HEK293 (cell line): ENCODE measurements at regions not wholly inside any gene's neighbourhood (a gene's known extent, or its start where the extent isn't known, plus 50 kb on each side); places are given as distances from the start of the nearest gene placed in this dataset.

Experiments used
- CTCF ChIA-PET: fragments of 350-600 bp; formaldehyde crosslinking; extraction: SDS; loops from one replicate; lab custom pipeline; 2021; ENCODE audit warnings: antibody characterized with exemption; lab: Yijun Ruan, JAX
- POLR2A ChIA-PET: fragments of 300-600 bp; formaldehyde crosslinking; extraction: SDS; loops from one replicate; lab custom pipeline; 2020; ENCODE audit warnings: antibody characterized with exemption, inconsistent platforms; lab: Yijun Ruan, JAX
- H3K27ac ChIP-seq: fragments of 200-500 bp; sonication (Bioruptor generic); 2 replicates; pipeline ENCODE4 v1.5.1; 2014; ENCODE audit warnings: low read depth, low read length, control low read depth, inconsistent platforms; ENCODE audit errors: extremely low read depth
- H3K36me3 ChIP-seq, 2 experiments: fragments of 200-500 bp in 1 of 2; sonication (Bioruptor generic) in 1 of 2; 1 replicate in 1 of 2; 2 replicates in 1 of 2; pipeline ENCODE4 v1.5.1; 2014 to 2017; ENCODE audit warnings: inconsistent platforms in 2 of 2, low read length in 2 of 2; ENCODE audit not compliant: control insufficient read depth in 2 of 2, insufficient read depth in 1 of 2
- H3K4me1 ChIP-seq: fragments of 200-500 bp; sonication (Bioruptor generic); 2 replicates; pipeline ENCODE4 v1.5.1; 2014; ENCODE audit warnings: mild to moderate bottlenecking, low read length, inconsistent platforms; ENCODE audit not compliant: control insufficient read depth, insufficient read depth
- H3K4me3 ChIP-seq: 2 replicates; pipeline ENCODE4 v1.5.1; 2011; ENCODE audit warnings: low read depth, mild to moderate bottlenecking, control low read depth, low read length, moderate library complexity
- H3K9me3 ChIP-seq: fragments of 200-500 bp; sonication (Bioruptor generic); 2 replicates; pipeline ENCODE4 v1.5.1; 2014; ENCODE audit warnings: low read depth, low read length, inconsistent platforms; ENCODE audit not compliant: control insufficient read depth, insufficient read depth
- BCL6B ChIP-seq: fragments of 450-650 bp; formaldehyde crosslinking; IDR thresholded peaks from 2 replicates; pipeline ENCODE4 v1.5.1; 2017; ENCODE audit warnings: missing biosample characterization, missing genetic modification characterization
- GLI4 ChIP-seq: fragments of 450-650 bp; formaldehyde crosslinking; IDR thresholded peaks from 2 replicates; pipeline ENCODE4 v1.5.1; 2016; ENCODE audit warnings: missing biosample characterization, missing genetic modification characterization
- GLIS2 ChIP-seq: fragments of 450-650 bp; formaldehyde crosslinking; IDR thresholded peaks from 2 replicates; pipeline ENCODE4 v1.5.1; 2016; ENCODE audit warnings: missing biosample characterization, missing genetic modification characterization
- KLF8 ChIP-seq: fragments of 450-650 bp; formaldehyde crosslinking; IDR thresholded peaks from 2 replicates; pipeline ENCODE4 v1.5.1; 2016; ENCODE audit warnings: missing biosample characterization, missing genetic modification characterization
- MEIS1 ChIP-seq: sonication (generic); formaldehyde crosslinking; IDR thresholded peaks from 2 replicates; pipeline ENCODE4 v1.8.1; 2022; ENCODE audit warnings: missing genetic modification reagents, mild to moderate bottlenecking, borderline replicate concordance
- PRDM10 ChIP-seq: fragments of 450-650 bp; formaldehyde crosslinking; IDR thresholded peaks from 2 replicates; pipeline ENCODE4 v1.5.1; 2016; ENCODE audit warnings: missing biosample characterization, missing genetic modification characterization
- SP7 ChIP-seq: fragments of 450-650 bp; formaldehyde crosslinking; IDR thresholded peaks from 2 replicates; pipeline ENCODE4 v1.5.1; 2016; ENCODE audit warnings: missing biosample characterization, missing genetic modification characterization
- ZBTB20 ChIP-seq: fragments of 450-650 bp; formaldehyde crosslinking; IDR thresholded peaks from 2 replicates; pipeline ENCODE4 v1.5.1; 2016; ENCODE audit warnings: missing biosample characterization, missing genetic modification characterization
- ZNF112 ChIP-seq: fragments of 450-650 bp; formaldehyde crosslinking; IDR thresholded peaks from 2 replicates; pipeline ENCODE4 v1.5.0; 2017; ENCODE audit warnings: missing biosample characterization, missing genetic modification characterization
- ZNF132 ChIP-seq: fragments of 450-650 bp; formaldehyde crosslinking; IDR thresholded peaks from 2 replicates; pipeline ENCODE4 v1.5.1; 2017; ENCODE audit warnings: missing biosample characterization, missing genetic modification characterization, borderline replicate concordance
- ZNF175 ChIP-seq: fragments of 450-650 bp; formaldehyde crosslinking; IDR thresholded peaks from 2 replicates; pipeline ENCODE4 v1.5.1; 2016; ENCODE audit warnings: missing biosample characterization, missing genetic modification characterization
- ZNF214 ChIP-seq: fragments of 450-650 bp; formaldehyde crosslinking; IDR thresholded peaks from 2 replicates; pipeline ENCODE4 v1.5.1; 2017; ENCODE audit warnings: missing biosample characterization, mild to moderate bottlenecking, missing genetic modification characterization, borderline replicate concordance
- ZNF341 ChIP-seq: fragments of 450-650 bp; formaldehyde crosslinking; IDR thresholded peaks from 2 replicates; pipeline ENCODE4; 2016; ENCODE audit warnings: low read depth, missing biosample characterization, missing genetic modification characterization
- ZNF514 ChIP-seq: fragments of 450-650 bp; formaldehyde crosslinking; IDR thresholded peaks from 2 replicates; pipeline ENCODE4 v1.5.1; 2016; ENCODE audit warnings: missing biosample characterization, missing genetic modification characterization
- ZNF518A ChIP-seq: fragments of 450-650 bp; formaldehyde crosslinking; conservative IDR thresholded peaks from 2 replicates; pipeline ENCODE4 v1.5.1; 2016; ENCODE audit warnings: low read depth, missing biosample characterization, missing genetic modification characterization
- ZNF830 ChIP-seq: fragments of 450-650 bp; IDR thresholded peaks from 2 replicates; pipeline ENCODE4 v1.5.0; 2018; ENCODE audit warnings: missing biosample characterization, missing genetic modification characterization, low read depth, mild to moderate bottlenecking, moderate library complexity
- ZNF837 ChIP-seq: fragments of 450-650 bp; formaldehyde crosslinking; IDR thresholded peaks from 2 replicates; pipeline ENCODE4 v1.5.1; 2016; ENCODE audit warnings: missing biosample characterization, missing genetic modification characterization
- ZNF843 ChIP-seq: fragments of 450-650 bp; formaldehyde crosslinking; IDR thresholded peaks from 2 replicates; pipeline ENCODE4 v1.5.1; 2016; ENCODE audit warnings: missing biosample characterization, missing genetic modification characterization
- TF ChIP-seq, protein P1 (sequence below): fragments of 450-650 bp; formaldehyde crosslinking; IDR thresholded peaks from 2 replicates; pipeline ENCODE4 v1.5.1; 2016; ENCODE audit warnings: missing biosample characterization, missing genetic modification characterization

DNA sequence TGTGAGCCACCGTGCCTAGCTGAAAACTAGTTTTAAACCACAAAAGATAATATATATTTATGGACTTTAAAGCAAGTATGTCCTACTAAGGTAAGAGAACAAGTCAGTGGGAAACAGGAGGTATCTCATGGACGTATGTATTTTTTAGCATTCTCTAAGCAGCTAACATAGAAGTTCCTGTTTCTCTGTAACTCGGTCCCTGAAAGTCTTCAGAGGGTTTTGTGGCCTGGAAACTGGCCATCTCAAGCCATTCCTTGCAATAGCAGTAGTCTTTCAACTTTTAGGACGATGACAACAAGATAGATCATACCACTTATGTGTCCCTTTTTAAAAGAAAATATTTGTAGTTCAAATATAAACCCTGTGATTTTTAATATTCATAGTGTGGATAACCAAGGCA lies 95.6 kb upstream of the RALGAPA2 start:
- POLR2A ChIA-PET = no interaction called here
- Histone ChIP-seq H3K27ac (no peak overlapping the region), H3K4me3 (no peak overlapping the region), H3K4me1 (no peaks in the 10 kb centered on the region), H3K9me3 (no peaks in the 10 kb centered on the region), H3K36me3 (no peaks in the 10 kb centered on the region)
- no peak for TF ChIP-seq ZNF837 (tag by site-specific recombination)
- TF ChIP-seq GLI4 (tag by site-specific recombination) = no peak
- no peak for TF ChIP-seq ZBTB20
- no peak for TF ChIP-seq ZNF830 (tag by site-specific recombination)
- TF ChIP-seq ZNF112 (tag by site-specific recombination) = no peak
- no peak for TF ChIP-seq KLF8 (tag by site-specific recombination)
- no peak for TF ChIP-seq SP7 (tag by site-specific recombination)
- no peak for TF ChIP-seq PRDM10 (tag by site-specific recombination)
- TF ChIP-seq ZNF175 (tag by site-specific recombination) = no peak
- TF ChIP-seq ZNF132 (tag by site-specific recombination) = no peak
- TF ChIP-seq ZNF518A (tag by site-specific recombination) = no peak
- no peak for TF ChIP-seq MEIS1 (CRISPR knock-in tag)
- TF ChIP-seq ZNF214 (tag by site-specific recombination) = no peak
- no peak for TF ChIP-seq ZNF341 (tag by site-specific recombination)
- no peak for TF ChIP-seq GLIS2 (tag by site-specific recombination)
- no peak for TF ChIP-seq ZNF843 (tag by site-specific recombination)
- TF ChIP-seq BCL6B (tag by site-specific recombination) = no peak
- TF ChIP-seq, protein P1, sequence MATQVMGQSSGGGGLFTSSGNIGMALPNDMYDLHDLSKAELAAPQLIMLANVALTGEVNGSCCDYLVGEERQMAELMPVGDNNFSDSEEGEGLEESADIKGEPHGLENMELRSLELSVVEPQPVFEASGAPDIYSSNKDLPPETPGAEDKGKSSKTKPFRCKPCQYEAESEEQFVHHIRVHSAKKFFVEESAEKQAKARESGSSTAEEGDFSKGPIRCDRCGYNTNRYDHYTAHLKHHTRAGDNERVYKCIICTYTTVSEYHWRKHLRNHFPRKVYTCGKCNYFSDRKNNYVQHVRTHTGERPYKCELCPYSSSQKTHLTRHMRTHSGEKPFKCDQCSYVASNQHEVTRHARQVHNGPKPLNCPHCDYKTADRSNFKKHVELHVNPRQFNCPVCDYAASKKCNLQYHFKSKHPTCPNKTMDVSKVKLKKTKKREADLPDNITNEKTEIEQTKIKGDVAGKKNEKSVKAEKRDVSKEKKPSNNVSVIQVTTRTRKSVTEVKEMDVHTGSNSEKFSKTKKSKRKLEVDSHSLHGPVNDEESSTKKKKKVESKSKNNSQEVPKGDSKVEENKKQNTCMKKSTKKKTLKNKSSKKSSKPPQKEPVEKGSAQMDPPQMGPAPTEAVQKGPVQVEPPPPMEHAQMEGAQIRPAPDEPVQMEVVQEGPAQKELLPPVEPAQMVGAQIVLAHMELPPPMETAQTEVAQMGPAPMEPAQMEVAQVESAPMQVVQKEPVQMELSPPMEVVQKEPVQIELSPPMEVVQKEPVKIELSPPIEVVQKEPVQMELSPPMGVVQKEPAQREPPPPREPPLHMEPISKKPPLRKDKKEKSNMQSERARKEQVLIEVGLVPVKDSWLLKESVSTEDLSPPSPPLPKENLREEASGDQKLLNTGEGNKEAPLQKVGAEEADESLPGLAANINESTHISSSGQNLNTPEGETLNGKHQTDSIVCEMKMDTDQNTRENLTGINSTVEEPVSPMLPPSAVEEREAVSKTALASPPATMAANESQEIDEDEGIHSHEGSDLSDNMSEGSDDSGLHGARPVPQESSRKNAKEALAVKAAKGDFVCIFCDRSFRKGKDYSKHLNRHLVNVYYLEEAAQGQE = no peak
- no peak for TF ChIP-seq ZNF514
- CTCF ChIA-PET = no interaction called here
